ENCODE measurements at regions not wholly inside any gene's neighbourhood (a gene's known extent, or its start where the extent isn't known, plus 50 kb on each side); places are given as distances from the start of the nearest gene placed in this dataset.
A peak's percentile ranks its signal among the peaks of the same experiment; 100 is the strongest.

- no peak for TF ChIP-seq CBX2 (IDR thresholded peaks at IDR 0.05; ENCODE audit: borderline replicate concordance, low read depth)
- no peak for TF ChIP-seq HEYL (CRISPR knock-in tag; IDR thresholded peaks at IDR 0.05)
- no peak for TF ChIP-seq POLR2A (IDR thresholded peaks at IDR 0.05; ENCODE audit: low read length)
- no peak for TF ChIP-seq BCL3 (IDR thresholded peaks at IDR 0.05)
- no peak for TF ChIP-seq CBX8 (IDR thresholded peaks at IDR 0.05)
- no peak for TF ChIP-seq JUNB (IDR thresholded peaks at IDR 0.05)
- TF ChIP-seq EHMT2 (IDR thresholded peaks at IDR 0.05; ENCODE audit: low read depth), result no peak
- no peak for TF ChIP-seq BHLHE40 (IDR thresholded peaks at IDR 0.05; ENCODE audit: low read depth, low read length)
- TF ChIP-seq ELK1 (IDR thresholded peaks at IDR 0.05; ENCODE audit: low read depth, low read length), result no peak
- TF ChIP-seq ATOH8 (CRISPR knock-in tag; IDR thresholded peaks at IDR 0.05; ENCODE audit: low read depth), result no peak
- TF ChIP-seq MAFK (IDR thresholded peaks at IDR 0.05; ENCODE audit: partially characterized antibody), result no peak
- TF ChIP-seq HDAC2 (IDR thresholded peaks at IDR 0.05), result no peak
- H3K27ac ChIP-seq, result no peak overlapping the region
- no peaks in the 10 kb centered on the region for H3K9me3 ChIP-seq
- no peaks in the 10 kb centered on the region for H3K4me1 ChIP-seq
- ATAC-seq, result no peak
- ChIA-PET CTCF (no interaction called here), POLR2A (no interaction called here)
- H3K4me3 ChIP-seq, result no peak overlapping the region
- no peak overlapping the region for H3K4me2 ChIP-seq
- under 1% methylated on average over 3 of the region's 3 CpGs for WGBS (ENCODE audit: missing lambda C conversion rate)
- DNase-seq (ENCODE audit: low read depth in 1 of 2, low spot score in 1 of 2), result no peak
- FAIRE-seq, result no peak
Observed at GRCh38 chr9:75532233-75533050, 358.0 kb upstream of the PCSK5 start.

GRCh38 chr9:75539523-75539922 lies 350.9 kb upstream of the PCSK5 start:
- 10% methylated on average over 1 of the region's 1 CpG for WGBS (ENCODE audit: missing lambda C conversion rate)
- POLR2A ChIA-PET, result no interaction called here
- no peak for FAIRE-seq

GRCh38 chr9:75540185-75540584 lies 350.3 kb upstream of the PCSK5 start:
- 2% methylated on average over 1 of the region's 1 CpG for WGBS (ENCODE audit: missing lambda C conversion rate)
- TF ChIP-seq MAFK (IDR thresholded peaks at IDR 0.05; ENCODE audit: partially characterized antibody) (peak; percentile 70), ZC3H11A (IDR thresholded peaks at IDR 0.05) (no peak), CHD4 (IDR thresholded peaks at IDR 0.05; ENCODE audit: borderline replicate concordance) (no peak), HMGXB4 (CRISPR knock-in tag; IDR thresholded peaks at IDR 0.05; ENCODE audit: borderline replicate concordance) (no peak), RFX5 (IDR thresholded peaks at IDR 0.05) (no peak)
- ChIA-PET POLR2A (no interaction called here), CTCF (no interaction called here)
- Histone ChIP-seq H3K4me2 (no peak overlapping the region), H3K27ac (no peak overlapping the region), H3K9me3 (no peaks in the 10 kb centered on the region), H3K4me3 (no peak overlapping the region), H3K4me1 (no peaks in the 10 kb centered on the region)
- no peak for DNase-seq (ENCODE audit: low read depth in 1 of 2, low spot score in 1 of 2)
- FAIRE-seq, result no peak
- ATAC-seq, result no peak

More at GRCh38 chr9:75539523-75539922, 350.9 kb upstream of the PCSK5 start:
- ATAC-seq (no peak), DNase-seq (ENCODE audit: low read depth in 1 of 2, low spot score in 1 of 2) (no peak)
- no peak overlapping the region for H3K4me2 ChIP-seq
- H3K4me3 ChIP-seq, result no peak overlapping the region
- H3K27ac ChIP-seq, result no peak overlapping the region
- H3K9me3 ChIP-seq, result no peaks in the 10 kb centered on the region
- H3K4me1 ChIP-seq, result no peaks in the 10 kb centered on the region
- TF ChIP-seq USF2 (IDR thresholded peaks at IDR 0.05) (no peak), HES2 (IDR thresholded peaks at IDR 0.05) (no peak), RAD21 (conservative IDR thresholded peaks at IDR 0.05 in 1 of 2, IDR thresholded peaks at IDR 0.05 in 1 of 2) (no peak), EHF (CRISPR knock-in tag; IDR thresholded peaks at IDR 0.05) (no peak)
- CTCF ChIA-PET, result no interaction called here
